HEK293 (cell line): ENCODE measurements at regions not wholly inside any gene's neighbourhood (a gene's known extent, or its start where the extent isn't known, plus 50 kb on each side); places are given as distances from the start of the nearest gene placed in this dataset.

Experiments
- CTCF ChIA-PET: fragments of 350-600 bp; formaldehyde crosslinking; extraction: SDS; loops from one replicate; lab custom pipeline; 2021; ENCODE audit warnings: antibody characterized with exemption; lab: Yijun Ruan, JAX
- POLR2A ChIA-PET: fragments of 300-600 bp; formaldehyde crosslinking; extraction: SDS; loops from one replicate; lab custom pipeline; 2020; ENCODE audit warnings: antibody characterized with exemption, inconsistent platforms; lab: Yijun Ruan, JAX
- H3K27ac ChIP-seq: fragments of 200-500 bp; sonication (Bioruptor generic); 2 replicates; pipeline ENCODE4 v1.5.1; 2014; ENCODE audit warnings: low read depth, low read length, control low read depth, inconsistent platforms; ENCODE audit errors: extremely low read depth
- H3K36me3 ChIP-seq, 2 experiments: fragments of 200-500 bp in 1 of 2; sonication (Bioruptor generic) in 1 of 2; 1 replicate in 1 of 2; 2 replicates in 1 of 2; pipeline ENCODE4 v1.5.1; 2014 to 2017; ENCODE audit warnings: inconsistent platforms in 2 of 2, low read length in 2 of 2; ENCODE audit not compliant: control insufficient read depth in 2 of 2, insufficient read depth in 1 of 2
- H3K4me1 ChIP-seq: fragments of 200-500 bp; sonication (Bioruptor generic); 2 replicates; pipeline ENCODE4 v1.5.1; 2014; ENCODE audit warnings: mild to moderate bottlenecking, low read length, inconsistent platforms; ENCODE audit not compliant: control insufficient read depth, insufficient read depth
- H3K4me3 ChIP-seq: 2 replicates; pipeline ENCODE4 v1.5.1; 2011; ENCODE audit warnings: low read depth, mild to moderate bottlenecking, control low read depth, low read length, moderate library complexity
- H3K9me3 ChIP-seq: fragments of 200-500 bp; sonication (Bioruptor generic); 2 replicates; pipeline ENCODE4 v1.5.1; 2014; ENCODE audit warnings: low read depth, low read length, inconsistent platforms; ENCODE audit not compliant: control insufficient read depth, insufficient read depth
- HIC1 ChIP-seq: fragments of 450-650 bp; formaldehyde crosslinking; IDR thresholded peaks from 2 replicates; pipeline ENCODE4 v1.5.1; 2016; ENCODE audit warnings: missing biosample characterization, missing genetic modification characterization
- MYNN ChIP-seq: fragments of 450-650 bp; formaldehyde crosslinking; IDR thresholded peaks from 2 replicates; pipeline ENCODE4 v1.5.1; 2016; ENCODE audit warnings: missing biosample characterization, missing genetic modification characterization, borderline replicate concordance
- OSR2 ChIP-seq: fragments of 450-650 bp; formaldehyde crosslinking; IDR thresholded peaks from 2 replicates; pipeline ENCODE4 v1.5.1; 2016; ENCODE audit warnings: missing biosample characterization, missing genetic modification characterization
- OVOL3 ChIP-seq: fragments of 450-650 bp; formaldehyde crosslinking; IDR thresholded peaks from 2 replicates; pipeline ENCODE4 v1.5.1; 2016; ENCODE audit warnings: missing biosample characterization, missing genetic modification characterization
- REPIN1 ChIP-seq: fragments of 450-650 bp; formaldehyde crosslinking; IDR thresholded peaks from 2 replicates; pipeline ENCODE4 v1.5.1; 2017; ENCODE audit warnings: missing biosample characterization, missing genetic modification characterization, low read depth
- SALL2 ChIP-seq: fragments of 450-650 bp; formaldehyde crosslinking; IDR thresholded peaks from 2 replicates; pipeline ENCODE4 v1.5.0; 2017; ENCODE audit warnings: missing biosample characterization, mild to moderate bottlenecking, missing genetic modification characterization, borderline replicate concordance
- ZBTB20 ChIP-seq: fragments of 450-650 bp; formaldehyde crosslinking; IDR thresholded peaks from 2 replicates; pipeline ENCODE4 v1.5.1; 2016; ENCODE audit warnings: missing biosample characterization, missing genetic modification characterization
- ZNF132 ChIP-seq: fragments of 450-650 bp; formaldehyde crosslinking; IDR thresholded peaks from 2 replicates; pipeline ENCODE4 v1.5.1; 2017; ENCODE audit warnings: missing biosample characterization, missing genetic modification characterization, borderline replicate concordance
- ZNF148 ChIP-seq: fragments of 450-650 bp; formaldehyde crosslinking; IDR thresholded peaks from 2 replicates; pipeline ENCODE4 v1.5.0; 2017; ENCODE audit warnings: missing biosample characterization, missing genetic modification characterization, borderline replicate concordance
- ZNF2 ChIP-seq: fragments of 450-650 bp; formaldehyde crosslinking; IDR thresholded peaks from 2 replicates; pipeline ENCODE4 v1.5.1; 2016; ENCODE audit warnings: missing biosample characterization, missing genetic modification characterization
- ZNF391 ChIP-seq: fragments of 450-650 bp; formaldehyde crosslinking; IDR thresholded peaks from 2 replicates; pipeline ENCODE4 v1.5.1; 2016; ENCODE audit warnings: low read depth, missing biosample characterization, missing genetic modification characterization, borderline replicate concordance
- ZNF404 ChIP-seq: fragments of 450-650 bp; formaldehyde crosslinking; IDR thresholded peaks from 2 replicates; pipeline ENCODE4 v1.5.1; 2017; ENCODE audit warnings: missing biosample characterization, missing genetic modification characterization
- ZNF433 ChIP-seq: fragments of 450-650 bp; formaldehyde crosslinking; IDR thresholded peaks from 2 replicates; pipeline ENCODE4 v1.5.1; 2016; ENCODE audit warnings: missing biosample characterization, missing genetic modification characterization, low read depth
- ZNF449 ChIP-seq: fragments of 450-650 bp; formaldehyde crosslinking; IDR thresholded peaks from 2 replicates; pipeline ENCODE4 v1.5.1; 2017; ENCODE audit warnings: missing biosample characterization, mild to moderate bottlenecking, missing genetic modification characterization, moderate library complexity
- ZNF473 ChIP-seq: fragments of 450-650 bp; formaldehyde crosslinking; IDR thresholded peaks from 2 replicates; pipeline ENCODE4 v1.5.1; 2017; ENCODE audit warnings: missing biosample characterization, missing genetic modification characterization
- ZNF521 ChIP-seq: fragments of 450-650 bp; formaldehyde crosslinking; IDR thresholded peaks from 2 replicates; pipeline ENCODE4 v1.5.1; 2017; ENCODE audit warnings: missing biosample characterization, mild to moderate bottlenecking, missing genetic modification characterization
- ZNF600 ChIP-seq: fragments of 450-650 bp; formaldehyde crosslinking; IDR thresholded peaks from 2 replicates; pipeline ENCODE4 v1.5.1; 2016; ENCODE audit warnings: missing biosample characterization, missing genetic modification characterization
- ZNF629 ChIP-seq: fragments of 450-650 bp; formaldehyde crosslinking; IDR thresholded peaks from 2 replicates; pipeline ENCODE4 v1.5.1; 2017; ENCODE audit warnings: missing biosample characterization, missing genetic modification characterization
- ZNF660 ChIP-seq: fragments of 450-650 bp; IDR thresholded peaks from 2 replicates; pipeline ENCODE4 v1.5.1; 2018; ENCODE audit warnings: missing biosample characterization, mild to moderate bottlenecking, missing genetic modification characterization
- ZNF707 ChIP-seq: fragments of 450-650 bp; formaldehyde crosslinking; IDR thresholded peaks from 2 replicates; pipeline ENCODE4 v1.5.1; 2016; ENCODE audit warnings: missing biosample characterization, missing genetic modification characterization
- ZNF837 ChIP-seq: fragments of 450-650 bp; formaldehyde crosslinking; IDR thresholded peaks from 2 replicates; pipeline ENCODE4 v1.5.1; 2016; ENCODE audit warnings: missing biosample characterization, missing genetic modification characterization
- ZSCAN16 ChIP-seq: fragments of 450-650 bp; formaldehyde crosslinking; IDR thresholded peaks from 2 replicates; pipeline ENCODE4 v1.5.1; 2016; ENCODE audit warnings: missing biosample characterization, missing genetic modification characterization
- ZSCAN30 ChIP-seq: fragments of 450-650 bp; IDR thresholded peaks from 2 replicates; pipeline ENCODE4 v1.5.1; 2018; ENCODE audit warnings: missing biosample characterization, mild to moderate bottlenecking, missing genetic modification characterization, moderate library complexity
- TF ChIP-seq, protein P1 (sequence below): fragments of 450-650 bp; formaldehyde crosslinking; IDR thresholded peaks from 2 replicates; pipeline ENCODE4 v1.5.1; 2017; ENCODE audit warnings: missing biosample characterization, missing genetic modification characterization
- TF ChIP-seq, protein P2 (sequence below): fragments of 450-650 bp; IDR thresholded peaks from 2 replicates; pipeline ENCODE4 v1.5.1; 2018; ENCODE audit warnings: missing biosample characterization, missing genetic modification characterization
- TF ChIP-seq, protein P3 (sequence below): fragments of 450-650 bp; formaldehyde crosslinking; IDR thresholded peaks from 2 replicates; pipeline ENCODE4 v1.5.1; 2016; ENCODE audit warnings: missing biosample characterization, missing genetic modification characterization

DNA sequence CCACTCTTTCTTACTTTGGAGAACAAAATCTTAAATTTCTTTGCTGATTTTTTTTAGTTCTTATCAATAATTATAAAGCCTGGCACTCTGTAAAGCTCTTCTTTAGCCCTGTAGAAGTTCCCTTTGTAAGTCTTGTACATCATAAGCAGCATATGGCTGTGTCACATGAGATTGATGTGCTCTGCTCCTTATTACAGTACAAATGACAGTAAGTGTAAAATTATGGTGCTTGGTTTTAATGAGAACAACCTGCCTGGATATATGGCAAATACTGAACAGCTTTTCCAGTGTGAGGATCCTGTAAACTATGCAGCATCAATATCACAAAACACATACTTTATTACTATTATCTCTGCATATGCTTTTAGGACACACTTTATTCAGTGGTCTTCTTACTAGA lies 145.9 kb upstream of the GNPDA2 start:
- ChIA-PET POLR2A (no interaction called here), CTCF (no interaction called here)
- no peak for TF ChIP-seq ZNF449 (tag by site-specific recombination)
- TF ChIP-seq ZNF433 (tag by site-specific recombination), result no peak
- no peak for TF ChIP-seq ZNF837 (tag by site-specific recombination)
- no peak for TF ChIP-seq ZNF2 (tag by site-specific recombination)
- no peak for TF ChIP-seq REPIN1 (tag by site-specific recombination)
- TF ChIP-seq MYNN (tag by site-specific recombination), result no peak
- no peak for TF ChIP-seq ZNF132 (tag by site-specific recombination)
- TF ChIP-seq ZNF660, result no peak
- TF ChIP-seq, protein P1, sequence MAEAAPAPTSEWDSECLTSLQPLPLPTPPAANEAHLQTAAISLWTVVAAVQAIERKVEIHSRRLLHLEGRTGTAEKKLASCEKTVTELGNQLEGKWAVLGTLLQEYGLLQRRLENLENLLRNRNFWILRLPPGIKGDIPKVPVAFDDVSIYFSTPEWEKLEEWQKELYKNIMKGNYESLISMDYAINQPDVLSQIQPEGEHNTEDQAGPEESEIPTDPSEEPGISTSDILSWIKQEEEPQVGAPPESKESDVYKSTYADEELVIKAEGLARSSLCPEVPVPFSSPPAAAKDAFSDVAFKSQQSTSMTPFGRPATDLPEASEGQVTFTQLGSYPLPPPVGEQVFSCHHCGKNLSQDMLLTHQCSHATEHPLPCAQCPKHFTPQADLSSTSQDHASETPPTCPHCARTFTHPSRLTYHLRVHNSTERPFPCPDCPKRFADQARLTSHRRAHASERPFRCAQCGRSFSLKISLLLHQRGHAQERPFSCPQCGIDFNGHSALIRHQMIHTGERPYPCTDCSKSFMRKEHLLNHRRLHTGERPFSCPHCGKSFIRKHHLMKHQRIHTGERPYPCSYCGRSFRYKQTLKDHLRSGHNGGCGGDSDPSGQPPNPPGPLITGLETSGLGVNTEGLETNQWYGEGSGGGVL (tag by site-specific recombination), result no peak
- no peak for TF ChIP-seq ZNF404 (tag by site-specific recombination)
- no peak for TF ChIP-seq ZNF629 (tag by site-specific recombination)
- TF ChIP-seq ZNF148 (tag by site-specific recombination), result no peak
- no peak for TF ChIP-seq ZNF600 (tag by site-specific recombination)

GRCh38 chr4:44871133-44871532 lies 144.8 kb upstream of the GNPDA2 start:
- Histone ChIP-seq H3K9me3 (no peaks in the 10 kb centered on the region), H3K27ac (no peak overlapping the region), H3K4me1 (no peaks in the 10 kb centered on the region), H3K4me3 (no peak overlapping the region), H3K36me3 (no peaks in the 10 kb centered on the region)
- ChIA-PET POLR2A (no interaction called here), CTCF (no interaction called here)
- no peak for TF ChIP-seq OSR2 (tag by site-specific recombination)
- no peak for TF ChIP-seq SALL2 (tag by site-specific recombination)
- no peak for TF ChIP-seq ZNF521 (tag by site-specific recombination)
- TF ChIP-seq HIC1 (tag by site-specific recombination), result no peak
- TF ChIP-seq ZNF707 (tag by site-specific recombination), result no peak
- TF ChIP-seq ZSCAN16 (tag by site-specific recombination), result no peak
- TF ChIP-seq, protein P2, sequence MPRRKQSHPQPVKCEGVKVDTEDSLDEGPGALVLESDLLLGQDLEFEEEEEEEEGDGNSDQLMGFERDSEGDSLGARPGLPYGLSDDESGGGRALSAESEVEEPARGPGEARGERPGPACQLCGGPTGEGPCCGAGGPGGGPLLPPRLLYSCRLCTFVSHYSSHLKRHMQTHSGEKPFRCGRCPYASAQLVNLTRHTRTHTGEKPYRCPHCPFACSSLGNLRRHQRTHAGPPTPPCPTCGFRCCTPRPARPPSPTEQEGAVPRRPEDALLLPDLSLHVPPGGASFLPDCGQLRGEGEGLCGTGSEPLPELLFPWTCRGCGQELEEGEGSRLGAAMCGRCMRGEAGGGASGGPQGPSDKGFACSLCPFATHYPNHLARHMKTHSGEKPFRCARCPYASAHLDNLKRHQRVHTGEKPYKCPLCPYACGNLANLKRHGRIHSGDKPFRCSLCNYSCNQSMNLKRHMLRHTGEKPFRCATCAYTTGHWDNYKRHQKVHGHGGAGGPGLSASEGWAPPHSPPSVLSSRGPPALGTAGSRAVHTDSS (tag by site-specific recombination), result no peak
- TF ChIP-seq ZNF391 (tag by site-specific recombination), result no peak
- no peak for TF ChIP-seq ZBTB20 (tag by site-specific recombination)
- no peak for TF ChIP-seq ZNF473 (tag by site-specific recombination)
- TF ChIP-seq ZSCAN30 (tag by site-specific recombination), result no peak
- TF ChIP-seq, protein P3, sequence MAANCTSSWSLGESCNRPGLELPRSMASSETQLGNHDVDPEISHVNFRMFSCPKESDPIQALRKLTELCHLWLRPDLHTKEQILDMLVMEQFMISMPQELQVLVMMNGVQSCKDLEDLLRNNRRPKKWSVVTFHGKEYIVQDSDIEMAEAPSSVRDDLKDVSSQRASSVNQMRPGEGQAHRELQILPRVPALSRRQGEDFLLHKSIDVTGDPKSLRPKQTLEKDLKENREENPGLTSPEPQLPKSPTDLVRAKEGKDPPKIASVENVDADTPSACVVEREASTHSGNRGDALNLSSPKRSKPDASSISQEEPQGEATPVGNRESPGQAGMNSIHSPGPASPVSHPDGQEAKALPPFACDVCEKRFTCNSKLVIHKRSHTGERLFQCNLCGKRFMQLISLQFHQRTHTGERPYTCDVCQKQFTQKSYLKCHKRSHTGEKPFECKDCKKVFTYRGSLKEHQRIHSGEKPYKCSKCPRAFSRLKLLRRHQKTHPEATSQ, result no peak
- no peak for TF ChIP-seq OVOL3 (tag by site-specific recombination)

More for the DNA sequence above, 145.9 kb upstream of the GNPDA2 start:
- Histone ChIP-seq H3K4me3 (no peak overlapping the region), H3K9me3 (no peaks in the 10 kb centered on the region), H3K4me1 (no peaks in the 10 kb centered on the region), H3K27ac (no peak overlapping the region), H3K36me3 (no peaks in the 10 kb centered on the region)
